HEK293T (cell line): ENCODE measurements at regions not wholly inside any gene's neighbourhood (a gene's known extent, or its start where the extent isn't known, plus 50 kb on each side); places are given as distances from the start of the nearest gene placed in this dataset.

Source experiments
- BHLHE40 ChIP-seq: fragments of 450-650 bp; IDR thresholded peaks from 2 replicates; pipeline ENCODE4 v1.6.1; 2016; ENCODE audit warnings: mild to moderate bottlenecking, moderate library complexity, borderline replicate concordance
- ELF4 ChIP-seq: fragments of 450-650 bp; IDR thresholded peaks from 2 replicates; pipeline ENCODE4 v1.6.1; 2017; ENCODE audit warnings: antibody characterized with exemption
- FOXA1 ChIP-seq: fragments of 450-650 bp; IDR thresholded peaks from 2 replicates; pipeline ENCODE4 v1.6.1; 2016; ENCODE audit warnings: mild to moderate bottlenecking
- FOXM1 ChIP-seq: fragments of 450-650 bp; IDR thresholded peaks from 2 replicates; pipeline ENCODE4 v1.6.1; 2017; ENCODE audit warnings: mild to moderate bottlenecking, borderline replicate concordance
- L3MBTL2 ChIP-seq: fragments of 450-650 bp; conservative IDR thresholded peaks from 2 replicates; pipeline ENCODE4 v1.6.1; 2016; ENCODE audit warnings: mild to moderate bottlenecking
- SP1 ChIP-seq: fragments of 450-650 bp; IDR thresholded peaks from 2 replicates; pipeline ENCODE4 v1.6.1; 2017
- SUZ12 ChIP-seq: fragments of 450-650 bp; IDR thresholded peaks from 2 replicates; pipeline ENCODE4 v1.6.1; 2016; ENCODE audit warnings: mild to moderate bottlenecking

GRCh38 chr5:145246379-145246778 lies 588.8 kb downstream of the PRELID2 start:
- TF ChIP-seq BHLHE40, result no peak
- no peak for TF ChIP-seq SP1
- TF ChIP-seq ELF4, result no peak
- no peak for TF ChIP-seq L3MBTL2
- TF ChIP-seq SUZ12, result no peak
- no peak for TF ChIP-seq FOXA1
- no peak for TF ChIP-seq FOXM1
